ENCODE measurements at regions not wholly inside any gene's neighbourhood (a gene's known extent, or its start where the extent isn't known, plus 50 kb on each side); places are given as distances from the start of the nearest gene placed in this dataset.

DNA sequence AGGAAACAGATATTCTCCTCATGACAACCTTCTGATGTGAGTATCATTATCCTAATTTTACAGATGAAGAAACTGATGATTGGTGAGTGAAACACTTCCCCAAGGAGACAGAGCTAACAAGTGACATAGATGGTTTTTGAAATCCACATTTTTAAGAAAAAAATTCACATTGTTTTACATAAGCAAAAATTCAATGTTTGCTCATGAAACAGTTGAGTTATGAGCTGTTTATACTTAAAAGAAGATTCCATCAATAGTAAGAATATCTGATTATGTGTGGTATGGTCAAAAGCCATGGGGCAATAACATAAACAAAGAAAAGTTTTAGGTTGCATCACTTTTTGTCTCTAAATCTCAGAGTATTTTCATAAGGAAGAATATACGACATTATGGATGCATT is 167.9 kb upstream of the PAPPA start:
- no peak overlapping the region for H4K8ac ChIP-seq (ENCODE audit: low read depth, low read length)
- H3K4me2 ChIP-seq (ENCODE audit: low read length), result no peak overlapping the region
- no peak overlapping the region for H3K4me3 ChIP-seq (ENCODE audit: low read length)
- no peak overlapping the region for H3K23ac ChIP-seq (ENCODE audit: low read length)
- H3K4me1 ChIP-seq (ENCODE audit: control insufficient read depth, low read depth, low read length), result no peaks in the 10 kb centered on the region
- H2AK5ac ChIP-seq (ENCODE audit: low read length), result no peak overlapping the region
- H3K79me2 ChIP-seq (ENCODE audit: control insufficient read depth, insufficient read depth, low read length), result no peaks in the 10 kb centered on the region
- H3K36me3 ChIP-seq (ENCODE audit: control insufficient read depth, insufficient read depth, low read length), result no peaks in the 10 kb centered on the region
- H3K79me1 ChIP-seq (ENCODE audit: low read length), result no peaks in the 10 kb centered on the region
- no peak overlapping the region for H3K18ac ChIP-seq (ENCODE audit: low read length)
- H3K56ac ChIP-seq (ENCODE audit: low read length), result no peak overlapping the region
- no peak overlapping the region for H4K5ac ChIP-seq (ENCODE audit: low read length)
- no peak overlapping the region for H2BK120ac ChIP-seq (ENCODE audit: low read depth, low read length)
- no peak overlapping the region for H3K27ac ChIP-seq (ENCODE audit: low read depth, low read length)
- no peak for DNase-seq
- no peak overlapping the region for H3K4ac ChIP-seq (ENCODE audit: low read depth, low read length)
- no peak overlapping the region for H2BK5ac ChIP-seq (ENCODE audit: low read length)
- H3K27me3 ChIP-seq (ENCODE audit: insufficient read depth, low read length, poor library complexity), result no peaks in the 10 kb centered on the region
- WGBS (ENCODE audit: extremely low coverage, insufficient coverage, low lambda C conversion rate), result no CpG with 5 or more reads among the region's 1 CpG
- no peak overlapping the region for H2BK15ac ChIP-seq (replicated peaks; ENCODE audit: low read depth)
- no peak overlapping the region for H3K9ac ChIP-seq (ENCODE audit: low read length)

GRCh38 chr9:115986508-115986907 is 167.1 kb upstream of the PAPPA start:
- H3K27me3 ChIP-seq (ENCODE audit: insufficient read depth, low read length, poor library complexity), result no peaks in the 10 kb centered on the region
- no CpG with 5 or more reads among the region's 3 CpGs for WGBS (ENCODE audit: extremely low coverage, insufficient coverage, low lambda C conversion rate)
- H2AK5ac ChIP-seq (ENCODE audit: low read length), result no peak overlapping the region
- H3K4me3 ChIP-seq (ENCODE audit: low read length), result no peak overlapping the region
- no peak overlapping the region for H3K9ac ChIP-seq (ENCODE audit: low read length)
- no peak overlapping the region for H3K56ac ChIP-seq (ENCODE audit: low read length)
- H3K4me2 ChIP-seq (ENCODE audit: low read length), result no peak overlapping the region
- no peak for DNase-seq
- H2BK5ac ChIP-seq (ENCODE audit: low read length), result no peak overlapping the region
- H2BK120ac ChIP-seq (ENCODE audit: low read depth, low read length), result no peak overlapping the region
- H3K4me1 ChIP-seq (ENCODE audit: control insufficient read depth, low read depth, low read length), result no peaks in the 10 kb centered on the region
- no peak overlapping the region for H3K27ac ChIP-seq (ENCODE audit: low read depth, low read length)
- no peak overlapping the region for H3K4ac ChIP-seq (ENCODE audit: low read depth, low read length)
- H3K79me1 ChIP-seq (ENCODE audit: low read length), result no peaks in the 10 kb centered on the region
- no peak overlapping the region for H4K5ac ChIP-seq (ENCODE audit: low read length)
- H2BK15ac ChIP-seq (replicated peaks; ENCODE audit: low read depth), result no peak overlapping the region
- H3K79me2 ChIP-seq (ENCODE audit: control insufficient read depth, insufficient read depth, low read length), result no peaks in the 10 kb centered on the region
- H4K8ac ChIP-seq (ENCODE audit: low read depth, low read length), result no peak overlapping the region
- no peak overlapping the region for H3K23ac ChIP-seq (ENCODE audit: low read length)
- H3K18ac ChIP-seq (ENCODE audit: low read length), result no peak overlapping the region
- H3K36me3 ChIP-seq (ENCODE audit: control insufficient read depth, insufficient read depth, low read length), result no peaks in the 10 kb centered on the region

DNA sequence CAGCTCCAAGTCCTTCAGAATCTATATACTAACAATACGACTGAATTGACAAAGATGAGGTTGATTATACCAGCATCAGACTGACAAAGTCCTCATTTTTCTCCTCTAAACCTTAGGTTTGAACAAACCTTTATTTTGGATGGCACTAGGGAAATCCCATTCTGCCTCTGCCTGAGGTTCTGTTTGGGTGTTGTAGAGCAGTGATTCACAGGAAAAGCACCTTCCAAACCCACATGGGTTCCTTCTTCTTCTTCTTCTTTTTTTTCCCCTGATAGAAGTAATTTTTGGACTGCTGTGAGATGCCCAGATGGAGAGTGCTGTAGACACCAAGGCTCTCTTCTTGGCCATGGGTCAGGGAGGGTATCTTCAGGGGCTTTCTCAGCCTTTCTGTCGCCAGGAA is 164.9 kb upstream of the PAPPA start:
- no peak overlapping the region for H2AK5ac ChIP-seq (ENCODE audit: low read length)
- H3K23ac ChIP-seq (ENCODE audit: low read length), result no peak overlapping the region
- no peaks in the 10 kb centered on the region for H3K36me3 ChIP-seq (ENCODE audit: control insufficient read depth, insufficient read depth, low read length)

DNA sequence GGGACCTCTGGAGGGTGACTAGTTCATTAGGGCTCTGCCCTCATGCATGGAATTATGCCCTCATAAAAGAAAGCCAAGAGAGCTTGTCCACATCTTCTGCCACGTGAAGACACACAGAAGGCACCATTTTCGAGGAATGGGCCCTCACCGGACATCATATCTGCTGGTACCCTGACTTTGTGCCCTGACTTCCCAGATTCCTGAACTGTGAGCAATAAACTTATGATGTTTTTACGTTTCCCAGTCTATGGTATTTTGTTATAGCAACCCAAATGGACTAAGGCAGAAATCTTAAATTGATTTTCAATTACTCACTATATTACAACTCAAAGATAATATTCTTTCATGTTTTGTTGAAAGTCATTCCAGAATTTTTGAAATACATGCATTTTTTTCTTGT is 163.8 kb upstream of the PAPPA start:
- Histone ChIP-seq H3K4me2 (ENCODE audit: low read length) (no peak overlapping the region), H3K18ac (ENCODE audit: low read length) (no peak overlapping the region), H3K27me3 (ENCODE audit: insufficient read depth, low read length, poor library complexity) (no peaks in the 10 kb centered on the region), H3K56ac (ENCODE audit: low read length) (no peak overlapping the region), H3K79me1 (ENCODE audit: low read length) (no peaks in the 10 kb centered on the region), H3K9ac (ENCODE audit: low read length) (no peak overlapping the region), H2BK5ac (ENCODE audit: low read length) (no peak overlapping the region), H3K4me3 (ENCODE audit: low read length) (no peak overlapping the region), H3K79me2 (ENCODE audit: control insufficient read depth, insufficient read depth, low read length) (no peaks in the 10 kb centered on the region), H2BK15ac (replicated peaks; ENCODE audit: low read depth) (no peak overlapping the region), H4K5ac (ENCODE audit: low read length) (no peak overlapping the region), H3K4ac (ENCODE audit: low read depth, low read length) (no peak overlapping the region), H4K8ac (ENCODE audit: low read depth, low read length) (no peak overlapping the region), H2AK5ac (ENCODE audit: low read length) (no peak overlapping the region), H2BK120ac (ENCODE audit: low read depth, low read length) (no peak overlapping the region), H3K23ac (ENCODE audit: low read length) (no peak overlapping the region), H3K4me1 (ENCODE audit: control insufficient read depth, low read depth, low read length) (no peaks in the 10 kb centered on the region), H3K36me3 (ENCODE audit: control insufficient read depth, insufficient read depth, low read length) (no peaks in the 10 kb centered on the region), H3K27ac (ENCODE audit: low read depth, low read length) (no peak overlapping the region)
- no peak for DNase-seq
- no CpG with 5 or more reads among the region's 4 CpGs for WGBS (ENCODE audit: extremely low coverage, insufficient coverage, low lambda C conversion rate)

More for the DNA sequence above, 164.9 kb upstream of the PAPPA start:
- H3K4ac ChIP-seq (ENCODE audit: low read depth, low read length), result no peak overlapping the region
- no peak overlapping the region for H3K4me3 ChIP-seq (ENCODE audit: low read length)
- H2BK120ac ChIP-seq (ENCODE audit: low read depth, low read length), result no peak overlapping the region
- no peaks in the 10 kb centered on the region for H3K79me2 ChIP-seq (ENCODE audit: control insufficient read depth, insufficient read depth, low read length)
- no peaks in the 10 kb centered on the region for H3K79me1 ChIP-seq (ENCODE audit: low read length)
- H3K9ac ChIP-seq (ENCODE audit: low read length), result no peak overlapping the region
- no peak overlapping the region for H3K18ac ChIP-seq (ENCODE audit: low read length)
- no peaks in the 10 kb centered on the region for H3K4me1 ChIP-seq (ENCODE audit: control insufficient read depth, low read depth, low read length)
- no peak overlapping the region for H3K4me2 ChIP-seq (ENCODE audit: low read length)
- no peak overlapping the region for H3K27ac ChIP-seq (ENCODE audit: low read depth, low read length)
- H4K5ac ChIP-seq (ENCODE audit: low read length), result no peak overlapping the region
- WGBS (ENCODE audit: extremely low coverage, insufficient coverage, low lambda C conversion rate), result no CpG with 5 or more reads among the region's 2 CpGs
- no peak overlapping the region for H2BK15ac ChIP-seq (replicated peaks; ENCODE audit: low read depth)
- H3K27me3 ChIP-seq (ENCODE audit: insufficient read depth, low read length, poor library complexity), result no peaks in the 10 kb centered on the region
- H4K8ac ChIP-seq (ENCODE audit: low read depth, low read length), result peak overlapping the region; percentile 14
- no peak overlapping the region for H2BK5ac ChIP-seq (ENCODE audit: low read length)
- H3K56ac ChIP-seq (ENCODE audit: low read length), result no peak overlapping the region
- no peak for DNase-seq

DNA sequence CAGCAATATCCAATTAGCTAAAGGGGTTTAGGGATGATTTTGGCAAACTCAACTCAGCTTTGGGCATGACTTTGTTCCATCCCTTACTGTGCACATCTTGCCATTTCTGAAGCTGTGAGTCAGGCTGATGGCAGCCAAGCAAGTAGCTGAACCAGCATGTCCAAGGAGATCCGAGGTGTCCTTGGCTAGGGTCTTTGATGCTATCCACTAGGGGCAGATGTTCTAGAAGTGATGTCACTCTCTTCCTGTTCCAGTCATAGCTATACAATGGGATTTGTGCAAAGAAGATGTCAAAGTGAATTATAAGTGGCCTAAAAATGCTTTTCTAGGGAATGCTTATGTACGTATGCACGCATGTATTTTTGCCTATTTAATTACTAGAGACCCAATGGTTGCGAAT is 160.8 kb upstream of the PAPPA start:
- no peak overlapping the region for H3K18ac ChIP-seq (ENCODE audit: low read length)
- WGBS (ENCODE audit: extremely low coverage, insufficient coverage, low lambda C conversion rate), result no CpG with 5 or more reads among the region's 4 CpGs

DNA sequence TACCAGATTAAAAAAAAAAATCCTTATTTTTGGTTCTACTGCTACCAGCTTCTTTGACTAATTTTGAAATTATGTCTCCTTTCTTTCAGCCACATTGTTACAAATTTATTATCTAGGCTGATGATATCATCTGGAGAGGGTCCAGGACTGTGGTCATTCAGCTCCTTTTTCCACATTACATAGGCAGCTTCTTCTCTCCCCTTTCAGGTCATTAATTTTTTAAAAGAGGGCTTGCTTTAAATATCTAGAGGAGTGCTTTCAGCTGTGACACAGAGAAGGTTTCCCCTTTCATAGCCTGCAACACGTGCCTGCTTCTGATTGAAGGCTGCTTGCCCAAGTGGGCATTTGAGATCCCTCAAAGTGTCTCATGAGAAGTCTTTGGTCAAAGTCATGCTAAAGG is 155.7 kb upstream of the PAPPA start:
- no peak overlapping the region for H3K23ac ChIP-seq (ENCODE audit: low read length)
- no peak overlapping the region for H4K8ac ChIP-seq (ENCODE audit: low read depth, low read length)
- DNase-seq, result no peak
- no peak overlapping the region for H3K56ac ChIP-seq (ENCODE audit: low read length)
- no peak overlapping the region for H4K5ac ChIP-seq (ENCODE audit: low read length)
- no peak overlapping the region for H2BK15ac ChIP-seq (replicated peaks; ENCODE audit: low read depth)
- H2BK5ac ChIP-seq (ENCODE audit: low read length), result no peak overlapping the region
- H2AK5ac ChIP-seq (ENCODE audit: low read length), result no peak overlapping the region
- no peak overlapping the region for H3K9ac ChIP-seq (ENCODE audit: low read length)
- no CpG with 5 or more reads among the region's 1 CpG for WGBS (ENCODE audit: extremely low coverage, insufficient coverage, low lambda C conversion rate)
- no peak overlapping the region for H3K4ac ChIP-seq (ENCODE audit: low read depth, low read length)
- no peak overlapping the region for H2BK120ac ChIP-seq (ENCODE audit: low read depth, low read length)
- H3K27ac ChIP-seq (ENCODE audit: low read depth, low read length), result no peak overlapping the region
- H3K4me3 ChIP-seq (ENCODE audit: low read length), result no peak overlapping the region
- no peaks in the 10 kb centered on the region for H3K27me3 ChIP-seq (ENCODE audit: insufficient read depth, low read length, poor library complexity)
- H3K4me1 ChIP-seq (ENCODE audit: control insufficient read depth, low read depth, low read length), result no peaks in the 10 kb centered on the region
- no peaks in the 10 kb centered on the region for H3K79me1 ChIP-seq (ENCODE audit: low read length)
- no peak overlapping the region for H3K4me2 ChIP-seq (ENCODE audit: low read length)
- H3K79me2 ChIP-seq (ENCODE audit: control insufficient read depth, insufficient read depth, low read length), result no peaks in the 10 kb centered on the region
- H3K36me3 ChIP-seq (ENCODE audit: control insufficient read depth, insufficient read depth, low read length), result no peaks in the 10 kb centered on the region
- H3K18ac ChIP-seq (ENCODE audit: low read length), result no peak overlapping the region

More for the DNA sequence above, 160.8 kb upstream of the PAPPA start:
- Histone ChIP-seq H2AK5ac (ENCODE audit: low read length) (no peak overlapping the region), H3K4me2 (ENCODE audit: low read length) (no peak overlapping the region), H2BK5ac (ENCODE audit: low read length) (no peak overlapping the region), H3K79me2 (ENCODE audit: control insufficient read depth, insufficient read depth, low read length) (no peaks in the 10 kb centered on the region), H3K27me3 (ENCODE audit: insufficient read depth, low read length, poor library complexity) (no peaks in the 10 kb centered on the region), H4K8ac (ENCODE audit: low read depth, low read length) (no peak overlapping the region), H3K4me1 (ENCODE audit: control insufficient read depth, low read depth, low read length) (no peaks in the 10 kb centered on the region), H2BK120ac (ENCODE audit: low read depth, low read length) (no peak overlapping the region), H2BK15ac (replicated peaks; ENCODE audit: low read depth) (no peak overlapping the region), H3K36me3 (ENCODE audit: control insufficient read depth, insufficient read depth, low read length) (no peaks in the 10 kb centered on the region), H3K79me1 (ENCODE audit: low read length) (no peaks in the 10 kb centered on the region), H4K5ac (ENCODE audit: low read length) (no peak overlapping the region), H3K23ac (ENCODE audit: low read length) (no peak overlapping the region), H3K56ac (ENCODE audit: low read length) (no peak overlapping the region), H3K4me3 (ENCODE audit: low read length) (no peak overlapping the region), H3K4ac (ENCODE audit: low read depth, low read length) (no peak overlapping the region), H3K9ac (ENCODE audit: low read length) (no peak overlapping the region), H3K27ac (ENCODE audit: low read depth, low read length) (no peak overlapping the region)
- peak; percentile 24 for DNase-seq
